Neural crest cell (in vitro differentiated cells): ENCODE measurements at regions not wholly inside any gene's neighbourhood (a gene's known extent, or its start where the extent isn't known, plus 50 kb on each side); places are given as distances from the start of the nearest gene placed in this dataset.
A peak's percentile ranks its signal among the peaks of the same experiment; 100 is the strongest.
"Not testable (repeated sequence)": the region's sequence is repeated elsewhere in the genome, so short reads cannot be mapped to it uniquely, and the experiment has no call there.

Source experiments
- DNase-seq: peaks from one replicate; pipeline ENCODE4 v3.0.0; 2021; ENCODE audit warnings: low read depth, mixed read lengths, low spot score
- H3K27ac Mint-ChIP-seq: one replicate; pipeline ENCODE4 v1.8.0; 2021; ENCODE audit warnings: mild to moderate bottlenecking, mixed read lengths; ENCODE audit not compliant: unreplicated experiment
- H3K27me3 Mint-ChIP-seq: 2 replicates; pipeline ENCODE4 v1.8.0; 2021; ENCODE audit warnings: low read depth, mild to moderate bottlenecking, mixed read lengths
- H3K36me3 Mint-ChIP-seq: 2 replicates; pipeline ENCODE4 v1.8.0; 2021; ENCODE audit warnings: low read depth, mild to moderate bottlenecking, mixed read lengths
- H3K4me1 Mint-ChIP-seq: 2 replicates; pipeline ENCODE4 v1.8.0; 2021; ENCODE audit warnings: mixed read lengths
- H3K4me3 Mint-ChIP-seq: one replicate; pipeline ENCODE4 v1.8.0; 2021; ENCODE audit warnings: mild to moderate bottlenecking, mixed read lengths
- H3K9me3 Mint-ChIP-seq: 2 replicates; pipeline ENCODE4 v1.8.0; 2021; ENCODE audit warnings: mixed read lengths
- CTCF ChIP-seq: fragments of 200-600 bp; sonication (generic); conservative IDR thresholded peaks from 2 replicates; pipeline ENCODE4 v1.5.0; 2021; ENCODE audit warnings: antibody characterized with exemption, mild to moderate bottlenecking

- no peak for DNase-seq
- Mint-ChIP-seq H3K27ac (no peak overlapping the region), H3K27me3 (no peaks in the 10 kb centered on the region), H3K9me3 (peaks cover 4% of the 10 kb centered on the region), H3K4me1 (no peaks in the 10 kb centered on the region), H3K36me3 (no peaks in the 10 kb centered on the region), H3K4me3 (no peak overlapping the region)
- TF ChIP-seq CTCF: no peak
Measured at GRCh38 chr14:86065407-86065806, 535.5 kb downstream of the FLRT2 start.

- not testable (repeated sequence) for H3K4me3 Mint-ChIP-seq, H3K4me1 Mint-ChIP-seq, DNase-seq, H3K27me3 Mint-ChIP-seq, H3K27ac Mint-ChIP-seq, H3K9me3 Mint-ChIP-seq, H3K36me3 Mint-ChIP-seq
Measured at GRCh38 chr14:86064595-86064994, 534.7 kb downstream of the FLRT2 start.

- H3K4me3 Mint-ChIP-seq: no peak overlapping the region
- peak; percentile 36 for DNase-seq
Measured at GRCh38 chr14:86057018-86057667, 527.2 kb downstream of the FLRT2 start.

GRCh38 chr14:86055512-86056075, 525.6 kb downstream of the FLRT2 start:
- H3K27ac Mint-ChIP-seq: no peak overlapping the region
- no peak for DNase-seq

More at GRCh38 chr14:86057018-86057667, 527.2 kb downstream of the FLRT2 start:
- H3K27me3 Mint-ChIP-seq: no peaks in the 10 kb centered on the region
- H3K27ac Mint-ChIP-seq: no peak overlapping the region
- no peaks in the 10 kb centered on the region for H3K9me3 Mint-ChIP-seq
- peak; percentile 87 for TF ChIP-seq CTCF
- no peaks in the 10 kb centered on the region for H3K4me1 Mint-ChIP-seq
- no peaks in the 10 kb centered on the region for H3K36me3 Mint-ChIP-seq

GRCh38 chr14:86052868-86053267, 522.9 kb downstream of the FLRT2 start:
- H3K4me1 Mint-ChIP-seq: peaks cover 5% of the 10 kb centered on the region
- no peak for DNase-seq
- TF ChIP-seq CTCF: no peak
- no peak overlapping the region for H3K4me3 Mint-ChIP-seq
- H3K9me3 Mint-ChIP-seq: no peaks in the 10 kb centered on the region
- no peaks in the 10 kb centered on the region for H3K36me3 Mint-ChIP-seq
- H3K27ac Mint-ChIP-seq: no peak overlapping the region
- H3K27me3 Mint-ChIP-seq: no peaks in the 10 kb centered on the region

More at GRCh38 chr14:86055512-86056075, 525.6 kb downstream of the FLRT2 start:
- H3K36me3 Mint-ChIP-seq: no peaks in the 10 kb centered on the region
- no peaks in the 10 kb centered on the region for H3K9me3 Mint-ChIP-seq
- no peaks in the 10 kb centered on the region for H3K4me1 Mint-ChIP-seq
- peak; percentile 36 for TF ChIP-seq CTCF
- no peak overlapping the region for H3K4me3 Mint-ChIP-seq
- H3K27me3 Mint-ChIP-seq: no peaks in the 10 kb centered on the region

GRCh38 chr14:86050757-86051156, 520.8 kb downstream of the FLRT2 start:
- peaks cover 4% of the 10 kb centered on the region for H3K36me3 Mint-ChIP-seq
- no peaks in the 10 kb centered on the region for H3K27me3 Mint-ChIP-seq
- TF ChIP-seq CTCF: no peak
- peaks cover 6% of the 10 kb centered on the region for H3K4me1 Mint-ChIP-seq
- H3K9me3 Mint-ChIP-seq: peaks cover 5% of the 10 kb centered on the region
- H3K4me3 Mint-ChIP-seq: no peak overlapping the region
- H3K27ac Mint-ChIP-seq: no peak overlapping the region
- no peak for DNase-seq
